NCI-H1417 treated with DMSO at 0.1 percent for 48 hours (cell line): ENCODE measurements at regions not wholly inside any gene's neighbourhood (a gene's known extent, or its start where the extent isn't known, plus 50 kb on each side); places are given as distances from the start of the nearest gene placed in this dataset.

Experiments
- DNase-seq: peaks from one replicate; lab custom pipeline; 2025; lab: John Stamatoyannopoulos, UW

GRCh38 chr13:37361608-37362007, 237.0 kb downstream of the POSTN start:
- DNase-seq: no peak

- no peak for DNase-seq
Observed at GRCh38 chr13:37360556-37360955, 238.0 kb downstream of the POSTN start.

DNA sequence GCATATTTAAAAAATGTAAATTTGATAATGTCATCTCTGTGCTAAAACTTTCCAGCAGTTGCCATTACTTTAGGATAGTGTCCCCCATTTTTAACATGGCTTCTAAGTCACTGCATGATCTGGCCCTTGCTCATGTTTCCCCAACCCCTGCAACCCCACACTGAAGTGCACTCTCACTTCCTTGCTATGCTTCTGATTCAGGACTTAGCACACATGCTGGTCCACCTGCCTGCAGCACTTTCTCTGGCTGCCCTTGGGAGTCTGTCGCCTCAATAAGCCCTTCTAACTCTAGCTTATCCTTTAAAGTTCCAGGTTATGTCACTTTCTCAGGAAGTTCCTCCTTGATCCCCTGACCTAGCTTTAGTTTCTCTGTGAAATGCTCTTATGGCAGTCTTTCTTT, 241.0 kb downstream of the POSTN start:
- no peak for DNase-seq

- no peak for DNase-seq
Observed at GRCh38 chr13:37353911-37354310, 244.7 kb downstream of the POSTN start.

GRCh38 chr13:37351211-37351610, 245.7 kb upstream of the CSNK1A1L start:
- no peak for DNase-seq

GRCh38 chr13:37349916-37350315, 244.5 kb upstream of the CSNK1A1L start:
- DNase-seq: no peak

- DNase-seq: no peak
Observed at GRCh38 chr13:37348916-37349643, 243.6 kb upstream of the CSNK1A1L start.

DNA sequence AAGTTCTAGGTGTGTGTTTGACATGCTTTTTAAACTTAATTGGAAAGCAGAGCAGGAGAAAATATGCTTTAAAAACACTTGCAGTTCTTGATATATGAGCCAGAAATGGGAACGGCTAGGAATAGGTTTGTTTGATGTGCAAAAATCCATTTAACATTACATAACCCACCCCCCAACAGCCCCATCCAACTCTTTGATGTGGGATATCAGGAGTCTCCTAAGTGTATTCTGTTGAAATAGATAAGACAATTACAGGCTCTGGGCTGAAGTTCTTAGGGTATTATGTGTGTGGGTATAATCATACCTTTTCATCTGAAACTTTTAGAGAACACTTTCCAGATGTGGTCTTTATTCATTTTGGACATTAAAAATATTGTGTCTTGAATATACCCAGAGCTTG, 240.4 kb upstream of the CSNK1A1L start:
- DNase-seq: no peak

DNA sequence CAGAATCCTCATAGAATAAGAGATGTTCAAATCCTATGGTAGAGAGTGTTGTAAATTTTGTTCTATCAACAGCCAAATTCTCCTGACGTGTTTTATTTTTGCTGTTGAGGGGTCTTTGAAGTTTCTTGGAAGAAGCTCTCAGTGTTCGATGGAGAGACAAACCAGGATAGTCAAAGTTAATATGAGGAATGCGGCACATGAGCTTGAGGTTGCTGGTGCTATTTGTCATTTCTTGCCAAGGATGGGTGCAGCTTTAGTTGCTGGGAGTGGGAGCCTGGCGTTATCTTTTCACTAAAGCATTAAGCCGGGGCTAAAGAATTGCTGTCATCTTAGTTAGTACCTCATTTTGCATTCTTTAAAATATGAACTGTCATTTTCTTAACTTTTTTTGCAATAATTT, 239.9 kb upstream of the CSNK1A1L start:
- no peak for DNase-seq

DNA sequence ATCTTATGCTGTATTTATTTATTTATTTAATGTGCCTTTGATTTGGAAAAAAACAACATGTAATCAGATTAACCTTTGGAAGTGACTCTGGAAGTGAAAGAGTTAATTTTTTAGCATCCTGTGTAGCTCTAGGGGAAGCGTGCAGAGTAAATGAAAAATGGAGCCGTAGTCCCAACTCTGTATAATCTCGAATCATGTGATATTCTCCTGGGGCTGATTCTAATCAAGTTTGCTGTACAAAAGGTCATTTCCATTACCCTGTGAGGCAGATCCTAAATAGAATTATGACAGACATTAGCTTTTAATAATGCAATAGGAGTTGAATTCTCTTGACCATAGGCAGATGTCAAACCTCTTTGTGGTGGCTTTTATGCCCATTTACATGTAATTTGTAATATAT, 238.6 kb upstream of the CSNK1A1L start:
- DNase-seq: no peak

GRCh38 chr13:37342205-37342604, 236.7 kb upstream of the CSNK1A1L start:
- no peak for DNase-seq

GRCh38 chr13:37340901-37341670, 235.6 kb upstream of the CSNK1A1L start:
- DNase-seq: no peak

DNA sequence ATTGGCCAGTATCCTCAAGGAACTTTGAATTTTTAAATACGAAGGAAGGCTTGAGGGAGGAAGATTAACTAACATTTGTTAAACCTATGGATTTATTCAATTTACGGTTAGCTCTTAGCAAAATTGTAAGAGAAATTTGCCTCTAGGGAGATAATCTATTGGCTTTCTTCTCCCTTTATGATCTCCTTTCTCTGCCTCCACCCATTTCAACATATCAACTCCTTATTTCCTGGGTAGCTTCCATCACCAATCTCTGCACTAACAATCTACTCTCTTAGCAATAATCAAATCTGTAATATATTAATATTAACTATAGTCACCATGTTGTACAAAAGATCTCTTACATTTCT, 233.9 kb upstream of the CSNK1A1L start:
- DNase-seq: no peak

DNA sequence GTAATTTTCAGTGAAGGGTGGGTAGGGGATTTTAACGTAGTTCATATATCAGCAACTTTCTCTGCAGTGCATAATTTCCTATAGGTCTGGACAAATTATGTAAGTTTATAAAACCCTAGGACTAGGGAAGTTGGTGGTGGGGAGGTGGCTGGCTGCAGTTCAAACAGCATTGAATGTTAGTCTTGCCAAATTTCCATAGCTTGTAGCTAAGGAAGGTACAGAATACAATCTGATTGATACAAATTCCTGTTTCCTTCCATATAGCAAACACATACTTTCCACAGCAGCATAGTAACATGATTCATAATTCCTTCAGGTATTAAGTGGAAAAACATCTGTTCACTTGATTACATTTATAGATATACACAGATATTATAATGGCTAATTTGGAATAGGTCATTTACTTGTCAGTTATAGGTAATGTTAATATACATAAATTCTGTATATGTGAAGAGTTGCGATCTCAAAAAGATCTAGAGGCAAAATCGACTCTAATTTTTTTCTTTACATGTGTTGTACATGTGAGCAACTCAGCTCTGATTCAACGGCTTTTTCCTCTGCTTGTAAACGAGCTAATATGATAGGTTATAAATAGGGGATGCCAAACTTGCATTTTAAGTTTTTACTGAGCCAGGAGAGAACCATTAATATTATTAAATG, 233.4 kb upstream of the CSNK1A1L start:
- no peak for DNase-seq

GRCh38 chr13:37326334-37326733, 220.9 kb upstream of the CSNK1A1L start:
- DNase-seq: no peak

- DNase-seq: no peak
Observed at GRCh38 chr13:37319031-37319443, 213.6 kb upstream of the CSNK1A1L start.

GRCh38 chr13:37316935-37317334, 211.5 kb upstream of the CSNK1A1L start:
- DNase-seq: no peak

DNA sequence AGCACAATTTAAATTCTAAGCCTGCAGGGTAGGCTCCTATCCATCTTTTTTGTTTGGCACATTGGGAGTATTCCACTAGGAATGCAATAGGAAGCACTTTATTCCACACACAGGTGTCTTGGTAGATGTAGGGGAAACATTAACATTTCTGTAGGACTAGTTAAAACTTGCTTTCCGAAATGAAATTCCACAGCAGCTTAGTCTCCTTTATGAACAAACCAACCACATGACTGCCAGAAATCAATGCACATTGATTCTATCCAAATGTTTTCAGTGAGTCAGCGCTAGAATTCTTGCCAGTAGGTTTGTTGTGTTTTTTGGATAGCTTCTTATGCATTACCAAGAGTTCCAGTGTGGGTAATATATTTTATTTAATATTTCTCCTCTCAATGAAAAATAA, 207.9 kb upstream of the CSNK1A1L start:
- no peak for DNase-seq

DNA sequence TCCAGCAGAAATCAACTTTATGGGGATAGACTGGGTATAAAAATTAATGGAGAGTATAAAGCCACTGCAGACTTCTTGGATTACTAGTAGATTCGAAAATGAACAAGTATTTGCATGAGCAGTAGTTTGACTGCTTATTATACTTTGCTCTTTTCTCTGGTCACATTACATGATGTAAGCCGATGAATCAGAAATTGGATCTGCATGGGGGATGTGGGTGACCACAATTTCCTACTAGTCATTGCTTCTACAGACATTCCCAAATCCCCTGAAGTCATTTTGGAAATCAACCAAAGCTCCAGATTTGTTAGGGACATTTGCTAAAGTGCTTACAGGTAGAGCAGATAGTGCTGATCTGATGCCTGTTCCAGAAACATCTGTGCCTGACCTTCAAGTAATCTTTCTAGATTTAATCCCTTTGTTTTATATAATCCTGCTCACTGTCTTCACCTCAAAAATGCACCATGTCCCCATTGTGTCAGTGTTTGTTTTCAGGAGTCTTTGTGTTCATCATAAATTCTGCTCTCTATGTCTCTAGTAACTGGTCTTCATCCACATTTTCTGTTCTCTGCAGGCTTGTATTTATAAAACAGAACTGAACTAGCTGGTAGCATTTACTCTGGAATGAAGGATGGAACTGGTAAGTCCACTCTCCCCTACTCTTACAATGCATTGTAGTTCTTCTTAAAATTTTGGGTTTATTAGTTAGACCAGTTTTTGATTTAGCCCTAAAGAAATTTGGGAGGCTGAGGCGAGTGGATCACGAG, 201.5 kb upstream of the CSNK1A1L start:
- no peak for DNase-seq

DNA sequence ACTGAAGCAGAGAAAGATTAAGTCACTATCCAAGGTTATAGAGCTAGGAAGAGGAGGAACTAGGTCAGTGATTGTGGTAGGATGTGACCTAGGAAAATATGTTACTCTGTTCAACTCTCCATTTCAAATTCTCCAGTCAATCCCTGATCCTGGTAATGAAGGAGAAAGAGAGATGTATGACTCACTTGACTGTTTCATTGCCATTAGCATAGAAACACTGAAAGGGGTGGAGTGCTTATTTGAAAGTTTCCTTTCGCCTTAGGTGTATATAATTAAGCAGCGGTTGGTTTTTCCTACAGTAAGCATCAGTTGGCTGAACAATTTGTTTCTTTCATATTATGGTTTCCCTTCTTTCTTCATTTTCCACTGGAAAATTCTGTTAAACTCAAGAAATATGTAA, 198.1 kb upstream of the CSNK1A1L start:
- no peak for DNase-seq

- DNase-seq: no peak
Observed at GRCh38 chr13:37302686-37303085, 197.2 kb upstream of the CSNK1A1L start.

GRCh38 chr13:37295573-37295972, 190.1 kb upstream of the CSNK1A1L start:
- no peak for DNase-seq
